ENCODE measurements at regions not wholly inside any gene's neighbourhood (a gene's known extent, or its start where the extent isn't known, plus 50 kb on each side); places are given as distances from the start of the nearest gene placed in this dataset.

DNA sequence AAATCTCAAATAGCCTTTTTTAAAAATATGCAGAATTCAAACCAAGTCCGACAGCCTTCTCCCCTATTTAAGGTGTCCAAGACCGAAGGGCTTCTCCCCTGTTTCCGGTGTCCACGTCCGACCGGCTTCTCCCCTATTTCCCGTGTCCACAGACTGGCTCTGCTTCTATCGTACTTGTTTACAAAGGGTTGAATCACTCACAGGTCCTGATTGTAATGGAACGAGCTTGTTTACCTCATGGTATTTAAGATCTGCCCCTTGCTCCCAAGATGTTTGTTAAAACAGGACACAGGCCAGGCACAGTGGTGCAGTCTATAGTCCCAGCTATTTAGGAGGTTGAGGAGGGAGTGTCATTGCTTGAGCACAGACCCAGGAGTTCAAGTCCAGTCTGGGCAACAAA is 90.4 kb upstream of the ROBO2 start:
- ATAC-seq (ENCODE audit: low read depth) (no peak), DNase-seq (no peak)
- Mint-ChIP-seq H3K27ac (no peak overlapping the region), H3K9me3 (ENCODE audit: insufficient read depth) (peaks cover 4% of the 10 kb centered on the region), H3K4me3 (no peak overlapping the region), H3K4me1 (no peaks in the 10 kb centered on the region), H3K27me3 (no peaks in the 10 kb centered on the region)
- 90% methylated on average over 8 of the region's 9 CpGs for WGBS (ENCODE audit: insufficient coverage)
- POLR2A ChIA-PET = no interaction called here
- Histone ChIP-seq H3K79me2 (ENCODE audit: control insufficient read depth, insufficient read depth, low read length) (no peaks in the 10 kb centered on the region), H3K9ac (ENCODE audit: low read length) (no peak overlapping the region), H3K27ac (ENCODE audit: low read length in 2 of 2) (no peak overlapping the region), H3K9me3 (ENCODE audit: control extremely low read depth in 1 of 3, control insufficient read depth in 2 of 3, insufficient read depth in 1 of 3, low read length in 2 of 3) (no peaks in the 10 kb centered on the region), H3K4me3 (ENCODE audit: control extremely low read depth in 1 of 5, extremely low read depth in 1 of 5, insufficient read depth in 1 of 5, low read depth in 2 of 5, low read length in 4 of 5) (no peak overlapping the region), H3K4me2 (replicated peaks; ENCODE audit: low read depth, low read length, poor library complexity, severe bottlenecking) (no peak overlapping the region), H3K27me3 (replicated peaks in 1 of 4; ENCODE audit: control extremely low read depth in 1 of 4, control insufficient read depth in 3 of 4, insufficient read depth in 4 of 4, low read length in 3 of 4) (no peaks in the 10 kb centered on the region), H2AFZ (ENCODE audit: insufficient read depth, low read depth, low read length, poor library complexity, severe bottlenecking) (no peak overlapping the region), H4K20me1 (ENCODE audit: control insufficient read depth, insufficient read depth, low read length, poor library complexity, severe bottlenecking) (no peaks in the 10 kb centered on the region), H3K36me3 (replicated peaks in 1 of 2; ENCODE audit: control extremely low read depth in 1 of 2, control insufficient read depth in 1 of 2, extremely low read depth in 1 of 2, insufficient read depth in 2 of 2, low read length in 1 of 2) (no peaks in the 10 kb centered on the region), H3K4me1 (ENCODE audit: control insufficient read depth in 2 of 2, insufficient read depth in 2 of 2, low read length in 2 of 2) (no peaks in the 10 kb centered on the region)
- TF ChIP-seq, protein P1, sequence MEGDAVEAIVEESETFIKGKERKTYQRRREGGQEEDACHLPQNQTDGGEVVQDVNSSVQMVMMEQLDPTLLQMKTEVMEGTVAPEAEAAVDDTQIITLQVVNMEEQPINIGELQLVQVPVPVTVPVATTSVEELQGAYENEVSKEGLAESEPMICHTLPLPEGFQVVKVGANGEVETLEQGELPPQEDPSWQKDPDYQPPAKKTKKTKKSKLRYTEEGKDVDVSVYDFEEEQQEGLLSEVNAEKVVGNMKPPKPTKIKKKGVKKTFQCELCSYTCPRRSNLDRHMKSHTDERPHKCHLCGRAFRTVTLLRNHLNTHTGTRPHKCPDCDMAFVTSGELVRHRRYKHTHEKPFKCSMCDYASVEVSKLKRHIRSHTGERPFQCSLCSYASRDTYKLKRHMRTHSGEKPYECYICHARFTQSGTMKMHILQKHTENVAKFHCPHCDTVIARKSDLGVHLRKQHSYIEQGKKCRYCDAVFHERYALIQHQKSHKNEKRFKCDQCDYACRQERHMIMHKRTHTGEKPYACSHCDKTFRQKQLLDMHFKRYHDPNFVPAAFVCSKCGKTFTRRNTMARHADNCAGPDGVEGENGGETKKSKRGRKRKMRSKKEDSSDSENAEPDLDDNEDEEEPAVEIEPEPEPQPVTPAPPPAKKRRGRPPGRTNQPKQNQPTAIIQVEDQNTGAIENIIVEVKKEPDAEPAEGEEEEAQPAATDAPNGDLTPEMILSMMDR (IDR thresholded peaks at IDR 0.05) = no peak
- no peak for TF ChIP-seq EZH2 (IDR thresholded peaks at IDR 0.05; ENCODE audit: borderline replicate concordance, insufficient read depth, low read depth, low read length, poor library complexity, severe bottlenecking)
- CTCF ChIA-PET = no interaction called here
- intact Hi-C loops (cut with micrococcal nuclease) = no loop called here

DNA sequence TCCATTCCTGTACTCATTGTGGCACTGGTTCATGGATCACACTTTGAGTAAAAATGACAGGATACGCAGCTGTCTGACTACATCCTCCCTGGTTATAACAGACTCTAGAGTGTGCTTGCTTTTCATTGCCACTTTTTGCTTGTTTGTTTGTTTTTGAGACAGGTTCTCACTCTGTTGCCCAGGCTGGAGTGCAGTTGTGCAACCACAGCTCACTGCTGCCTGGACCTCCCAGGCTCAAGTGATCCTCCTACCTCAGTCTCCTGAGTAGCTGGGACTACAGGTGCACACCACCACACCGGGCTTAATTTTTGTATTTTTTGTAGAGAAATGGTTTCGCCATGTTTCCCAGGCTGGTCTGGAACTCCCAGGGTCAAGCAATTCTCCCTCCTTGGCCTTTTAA is 89.3 kb upstream of the ROBO2 start:
- no peaks in the 10 kb centered on the region for H3K27me3 Mint-ChIP-seq
- Histone ChIP-seq H3K4me2 (replicated peaks; ENCODE audit: low read depth, low read length, poor library complexity, severe bottlenecking) (no peak overlapping the region), H3K4me3 (ENCODE audit: control extremely low read depth in 1 of 5, extremely low read depth in 1 of 5, insufficient read depth in 1 of 5, low read depth in 2 of 5, low read length in 4 of 5) (no peak overlapping the region), H3K27ac (ENCODE audit: low read length in 2 of 2) (no peak overlapping the region), H3K79me2 (ENCODE audit: control insufficient read depth, insufficient read depth, low read length) (no peaks in the 10 kb centered on the region), H3K9ac (ENCODE audit: low read length) (no peak overlapping the region), H3K9me3 (ENCODE audit: control extremely low read depth in 1 of 3, control insufficient read depth in 2 of 3, insufficient read depth in 1 of 3, low read length in 2 of 3) (no peaks in the 10 kb centered on the region), H3K4me1 (ENCODE audit: control insufficient read depth in 2 of 2, insufficient read depth in 2 of 2, low read length in 2 of 2) (no peaks in the 10 kb centered on the region), H3K36me3 (replicated peaks in 1 of 2; ENCODE audit: control extremely low read depth in 1 of 2, control insufficient read depth in 1 of 2, extremely low read depth in 1 of 2, insufficient read depth in 2 of 2, low read length in 1 of 2) (no peaks in the 10 kb centered on the region), H3K27me3 (replicated peaks in 1 of 4; ENCODE audit: control extremely low read depth in 1 of 4, control insufficient read depth in 3 of 4, insufficient read depth in 4 of 4, low read length in 3 of 4) (no peaks in the 10 kb centered on the region), H2AFZ (ENCODE audit: insufficient read depth, low read depth, low read length, poor library complexity, severe bottlenecking) (no peak overlapping the region), H4K20me1 (ENCODE audit: control insufficient read depth, insufficient read depth, low read length, poor library complexity, severe bottlenecking) (no peaks in the 10 kb centered on the region)
- 100% methylated on average over 1 of the region's 3 CpGs for WGBS (ENCODE audit: insufficient coverage)
- H3K27ac Mint-ChIP-seq = no peak overlapping the region
- peaks cover 2% of the 10 kb centered on the region for H3K9me3 Mint-ChIP-seq (ENCODE audit: insufficient read depth)
- ATAC-seq (ENCODE audit: low read depth) (no peak), DNase-seq (no peak)
- H3K4me1 Mint-ChIP-seq = no peaks in the 10 kb centered on the region
- intact Hi-C loops (cut with micrococcal nuclease) = no loop called here
- H3K4me3 Mint-ChIP-seq = no peak overlapping the region
- TF ChIP-seq EZH2 (IDR thresholded peaks at IDR 0.05; ENCODE audit: borderline replicate concordance, insufficient read depth, low read depth, low read length, poor library complexity, severe bottlenecking) = no peak
- TF ChIP-seq, protein P1 (IDR thresholded peaks at IDR 0.05) = no peak
- ChIA-PET POLR2A (no interaction called here), CTCF (no interaction called here)
